ENCODE measurements at regions not wholly inside any gene's neighbourhood (a gene's known extent, or its start where the extent isn't known, plus 50 kb on each side); places are given as distances from the start of the nearest gene placed in this dataset.

GRCh38 chr2:479490-480176 is 191.7 kb upstream of the ALKAL2 start:
- no peak for DNase-seq (ENCODE audit: low read depth, low spot score)
- no peak for TF ChIP-seq CTCF (IDR thresholded peaks at IDR 0.05; ENCODE audit: insufficient read depth, low read length, missing control alignments)
- CTCF ChIA-PET: no interaction called here
- no peak overlapping the region for H3K4me3 ChIP-seq (ENCODE audit: low read depth, low read length)
- POLR2A ChIA-PET: no interaction called here

DNA sequence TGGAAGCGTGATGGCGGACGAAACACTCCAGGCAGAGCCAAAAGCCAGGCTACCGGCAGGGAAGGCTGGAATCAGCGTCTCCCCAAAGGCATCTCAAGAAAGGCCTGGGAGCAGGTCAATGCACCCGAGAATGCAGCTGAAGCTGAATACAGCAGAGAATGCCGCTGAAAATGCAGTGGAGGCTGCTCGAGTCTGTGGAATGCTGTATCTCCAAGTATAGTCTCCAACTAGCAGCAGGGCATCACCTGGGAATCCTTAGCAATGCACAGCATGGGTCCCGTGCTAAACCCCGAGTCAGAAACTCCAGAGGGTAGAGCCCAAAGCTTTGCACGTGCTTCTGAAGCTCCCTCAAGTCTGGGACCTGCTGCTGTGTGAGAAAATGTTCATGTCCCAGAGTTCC is 191.1 kb upstream of the ALKAL2 start:
- CTCF ChIA-PET: no interaction called here
- POLR2A ChIA-PET: no interaction called here
- DNase-seq (ENCODE audit: low read depth, low spot score): no peak
- no peak for TF ChIP-seq CTCF (IDR thresholded peaks at IDR 0.05; ENCODE audit: insufficient read depth, low read length, missing control alignments)
- no peak overlapping the region for H3K4me3 ChIP-seq (ENCODE audit: low read depth, low read length)

DNA sequence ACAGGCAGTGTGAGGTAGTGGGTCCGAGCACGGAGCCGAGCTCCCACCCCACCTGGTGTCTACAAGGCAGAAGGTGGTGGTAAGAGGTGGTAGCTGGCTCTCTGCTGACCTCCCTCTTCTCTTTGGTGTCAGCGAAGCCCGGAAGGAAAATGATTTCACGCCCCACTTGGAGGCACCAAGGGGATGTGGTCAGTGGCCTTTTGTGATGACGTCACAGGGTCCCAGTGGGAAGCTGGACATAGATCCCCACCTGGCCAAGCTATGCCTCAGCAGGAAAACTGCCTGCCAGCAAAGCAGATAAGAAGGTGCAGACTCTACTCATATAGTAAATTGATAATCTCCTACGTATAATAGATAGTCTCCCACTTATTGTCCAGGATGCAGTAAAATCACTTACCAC is 183.7 kb upstream of the ALKAL2 start:
- no peak for TF ChIP-seq CTCF (IDR thresholded peaks at IDR 0.05; ENCODE audit: insufficient read depth, low read length, missing control alignments)
- ChIA-PET POLR2A (no interaction called here), CTCF (no interaction called here)
- no peak overlapping the region for H3K4me3 ChIP-seq (ENCODE audit: low read depth, low read length)
- no peak for DNase-seq (ENCODE audit: low read depth, low spot score)

GRCh38 chr2:469514-469913 is 181.6 kb upstream of the ALKAL2 start:
- CTCF ChIA-PET: no interaction called here
- POLR2A ChIA-PET: no interaction called here
- TF ChIP-seq CTCF (IDR thresholded peaks at IDR 0.05; ENCODE audit: insufficient read depth, low read length, missing control alignments): no peak
- no peak for DNase-seq (ENCODE audit: low read depth, low spot score)
- no peak overlapping the region for H3K4me3 ChIP-seq (ENCODE audit: low read depth, low read length)

DNA sequence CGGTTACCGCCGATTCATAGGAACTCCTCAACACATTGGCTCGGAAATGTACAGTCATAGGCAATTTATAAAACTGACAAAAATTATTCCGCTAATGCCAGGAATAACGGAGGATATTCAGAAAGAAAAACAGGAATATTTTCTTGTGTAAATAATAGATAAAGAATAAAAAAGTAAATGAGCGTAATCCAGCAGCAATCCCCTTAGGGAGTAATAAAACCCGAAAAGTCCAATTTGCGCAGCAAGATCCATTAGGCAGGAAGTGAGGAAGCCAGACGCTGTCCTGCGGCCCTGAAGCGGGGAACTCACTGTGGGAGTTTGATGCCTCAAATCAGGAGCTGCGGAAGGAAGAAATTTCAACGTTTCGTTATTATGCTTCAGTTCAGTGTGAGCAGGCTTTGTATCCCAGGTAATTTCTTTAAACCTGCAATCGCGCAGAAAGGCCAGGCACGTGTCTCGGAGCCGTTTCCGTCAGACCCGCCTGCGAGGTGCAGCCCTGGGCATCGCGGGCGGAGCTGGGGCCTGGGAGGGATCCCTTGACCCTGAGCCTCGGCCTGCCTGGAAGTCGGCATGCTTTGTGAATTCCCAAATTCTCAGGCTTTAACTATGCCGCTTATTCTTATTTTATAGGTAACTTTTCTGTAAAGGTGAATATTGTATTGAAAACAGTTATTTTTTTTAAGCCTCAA is 180.9 kb upstream of the ALKAL2 start:
- CTCF ChIA-PET: no interaction called here
- DNase-seq (ENCODE audit: low read depth, low spot score): no peak
- POLR2A ChIA-PET: no interaction called here
- no peak overlapping the region for H3K4me3 ChIP-seq (ENCODE audit: low read depth, low read length)
- TF ChIP-seq CTCF (IDR thresholded peaks at IDR 0.05; ENCODE audit: insufficient read depth, low read length, missing control alignments): no peak

DNA sequence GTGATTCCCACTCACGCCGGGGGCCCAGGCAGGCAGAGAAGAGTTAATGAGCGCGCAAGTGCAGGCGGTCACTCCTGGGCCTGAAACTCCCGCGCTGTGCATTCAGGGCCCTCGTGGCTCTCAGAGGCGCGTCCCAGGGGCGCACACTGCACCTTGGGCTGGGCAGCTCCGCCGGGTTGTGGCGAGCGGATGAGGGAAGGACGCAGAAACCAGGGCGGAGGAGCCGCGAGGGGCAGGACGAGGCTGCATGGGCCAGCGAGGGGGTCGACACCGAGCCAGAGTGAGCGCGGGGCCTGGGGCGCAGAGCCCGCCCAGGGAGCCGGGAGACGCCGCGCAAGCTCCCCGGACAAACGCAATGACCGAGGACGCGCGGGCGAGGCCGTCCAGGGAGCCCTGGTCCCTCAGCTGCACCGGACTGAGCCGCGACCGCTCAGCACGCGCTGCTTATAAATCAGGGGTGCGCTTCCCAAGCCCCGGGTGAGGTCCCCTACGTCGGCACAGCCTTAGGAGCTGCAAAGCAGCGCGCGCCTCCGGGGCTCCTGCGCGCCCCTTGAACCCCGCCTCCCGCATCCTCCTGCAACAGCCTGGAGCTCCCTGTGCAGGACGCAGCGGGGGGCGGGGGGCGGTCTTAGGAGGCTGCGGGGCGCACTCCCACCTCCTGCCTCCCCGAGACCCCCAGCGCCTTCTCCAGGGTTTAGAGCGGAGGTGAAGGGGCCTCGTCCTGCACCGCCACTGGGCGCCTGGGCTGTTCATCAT is 180.2 kb upstream of the ALKAL2 start:
- TF ChIP-seq CTCF (IDR thresholded peaks at IDR 0.05; ENCODE audit: insufficient read depth, low read length, missing control alignments): no peak
- DNase-seq (ENCODE audit: low read depth, low spot score): no peak
- POLR2A ChIA-PET: no interaction called here
- CTCF ChIA-PET: no interaction called here
- H3K4me3 ChIP-seq (ENCODE audit: low read depth, low read length): no peak overlapping the region
